GF-D8 (cell line): ENCODE measurements at regions not wholly inside any gene's neighbourhood (a gene's known extent, or its start where the extent isn't known, plus 50 kb on each side); places are given as distances from the start of the nearest gene placed in this dataset.
"Not testable (repeated sequence)": the region's sequence is repeated elsewhere in the genome, so short reads cannot be mapped to it uniquely, and the experiment has no call there.

Source experiments
- DNase-seq: peaks from one replicate; lab custom pipeline; 2025; lab: John Stamatoyannopoulos, UW

- no peak for DNase-seq
Measured at GRCh38 chr5:99315413-99316183, 386.8 kb upstream of the CHD1 start.

- DNase-seq, result no peak
Measured at GRCh38 chr5:99314721-99315120, 385.9 kb upstream of the CHD1 start.

- DNase-seq, result no peak
Measured at GRCh38 chr5:99308131-99308530, 379.3 kb upstream of the CHD1 start.

DNA sequence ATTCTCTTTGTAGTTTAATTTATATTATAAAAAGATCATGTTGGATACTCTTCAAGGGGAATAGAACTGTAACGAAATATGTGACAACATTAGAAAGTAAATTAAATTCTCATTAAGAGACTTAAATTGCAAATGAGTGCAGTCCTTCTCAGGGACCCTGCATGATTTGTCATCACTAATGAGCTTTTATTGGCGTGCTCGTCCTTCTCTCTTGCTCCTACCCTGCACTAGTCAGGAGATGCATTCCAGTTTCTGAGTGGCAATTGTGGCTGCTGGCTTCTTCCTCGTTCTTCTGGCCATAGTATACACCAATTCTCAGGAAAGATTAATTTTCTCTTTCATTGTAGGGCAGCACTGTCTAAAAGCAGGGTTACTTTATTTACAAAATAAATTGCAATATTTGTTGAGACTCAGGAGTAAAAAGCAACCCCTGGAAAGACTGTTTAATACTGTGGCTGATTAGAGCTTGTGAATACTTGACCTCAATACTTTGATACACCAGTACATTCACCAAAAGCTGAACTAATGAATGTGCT lies 376.3 kb upstream of the CHD1 start:
- DNase-seq, result no peak

DNA sequence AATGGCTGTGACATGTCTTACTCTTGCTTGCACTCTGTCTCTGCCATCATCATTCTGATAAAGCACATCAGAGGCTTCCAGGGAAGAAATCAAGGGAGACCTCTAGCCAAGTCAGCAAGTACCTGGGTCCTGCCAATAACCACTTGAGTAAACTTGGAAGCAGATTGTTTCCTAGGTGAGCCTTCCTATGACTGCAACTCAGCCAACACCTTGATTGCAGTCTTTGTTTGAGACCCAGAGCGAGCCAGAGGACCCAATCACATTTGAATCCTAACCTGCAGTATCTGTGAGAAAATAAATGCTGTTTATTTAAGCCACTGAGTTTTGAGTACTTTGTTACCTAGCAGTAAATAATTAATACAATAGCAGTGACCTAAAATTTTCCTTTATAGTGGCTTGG lies 356.8 kb upstream of the CHD1 start:
- DNase-seq, result no peak

DNA sequence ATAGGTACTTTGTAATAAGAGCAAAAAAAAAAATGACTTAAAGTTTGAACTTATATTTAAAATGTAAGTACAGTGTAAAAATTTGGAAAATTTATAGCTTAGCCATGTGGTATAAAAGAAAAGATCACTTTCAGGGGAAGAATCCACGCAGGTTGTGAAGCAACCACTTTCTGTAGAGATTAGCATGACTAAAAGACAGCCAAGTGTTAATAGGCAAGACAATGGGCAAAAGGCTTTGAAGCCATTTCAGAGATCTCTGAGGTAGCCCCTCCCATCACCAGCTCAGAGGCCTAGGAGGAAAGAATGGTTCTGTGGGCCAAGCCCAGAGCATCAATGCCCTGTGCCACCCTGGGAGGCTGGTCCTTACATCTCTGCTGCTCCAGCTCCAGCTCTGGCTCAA lies 346.3 kb upstream of the CHD1 start:
- no peak for DNase-seq

DNA sequence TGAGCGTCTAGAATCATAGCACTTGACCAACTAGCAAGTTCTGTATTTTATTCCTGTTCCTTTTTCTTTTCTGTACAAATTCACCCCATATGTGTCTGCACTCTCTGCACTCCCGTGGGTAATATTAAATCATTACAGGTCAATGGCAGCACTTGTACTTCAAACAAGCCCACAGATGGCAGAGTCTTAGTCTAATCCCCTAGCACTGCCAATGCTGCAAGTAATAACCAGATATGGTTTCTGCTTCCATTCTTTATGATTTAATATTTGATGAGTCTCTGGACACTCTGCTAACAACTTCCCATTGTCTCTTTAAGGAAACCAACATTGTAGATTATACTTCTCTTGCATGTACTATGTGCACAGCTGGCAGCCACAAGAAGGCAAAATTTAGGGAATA lies 343.8 kb upstream of the CHD1 start:
- no peak for DNase-seq

GRCh38 chr5:99258819-99259218 lies 330.0 kb upstream of the CHD1 start:
- no peak for DNase-seq

GRCh38 chr5:99248066-99248465 lies 319.3 kb upstream of the CHD1 start:
- DNase-seq, result no peak

DNA sequence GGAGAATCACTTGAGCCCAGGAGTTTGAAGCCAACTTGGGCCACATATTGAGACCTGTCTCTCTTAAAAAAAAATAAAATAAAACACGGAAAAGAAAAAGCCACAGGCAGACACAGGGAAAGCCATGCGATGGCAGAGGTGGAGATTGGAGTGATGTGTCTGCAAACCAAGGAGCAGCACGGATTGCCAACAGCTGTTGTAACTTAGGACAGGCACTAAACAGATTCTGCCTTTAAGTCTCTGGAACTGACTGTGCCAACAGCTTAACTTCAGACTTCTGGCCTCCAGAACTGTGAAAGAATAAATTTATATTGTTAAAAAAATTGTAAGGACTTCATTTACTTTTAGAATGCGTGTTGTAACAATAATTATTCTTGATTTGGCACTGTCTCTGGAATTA lies 318.5 kb upstream of the CHD1 start:
- no peak for DNase-seq

DNA sequence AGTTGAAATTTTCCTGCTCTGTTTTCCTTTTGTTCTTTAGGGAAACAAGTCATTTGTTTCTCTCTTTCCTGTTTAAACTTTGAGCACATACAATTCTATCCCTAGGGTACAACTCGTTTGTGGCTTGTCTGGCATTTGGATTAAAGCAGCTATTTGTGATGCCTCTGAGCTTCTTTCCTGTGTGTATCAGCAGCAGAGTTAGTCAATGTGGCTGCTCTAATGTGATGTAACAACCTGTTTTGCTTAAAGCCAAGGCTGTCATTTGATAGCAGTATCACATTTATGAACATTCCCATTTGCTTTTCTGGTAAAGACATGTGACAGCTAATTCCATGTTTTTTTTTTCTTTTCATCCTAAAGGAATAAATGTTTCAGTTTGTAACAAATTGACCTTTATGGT lies 314.3 kb upstream of the CHD1 start:
- no peak for DNase-seq

- no peak for DNase-seq
Measured at GRCh38 chr5:99239826-99240360, 311.1 kb upstream of the CHD1 start.

DNA sequence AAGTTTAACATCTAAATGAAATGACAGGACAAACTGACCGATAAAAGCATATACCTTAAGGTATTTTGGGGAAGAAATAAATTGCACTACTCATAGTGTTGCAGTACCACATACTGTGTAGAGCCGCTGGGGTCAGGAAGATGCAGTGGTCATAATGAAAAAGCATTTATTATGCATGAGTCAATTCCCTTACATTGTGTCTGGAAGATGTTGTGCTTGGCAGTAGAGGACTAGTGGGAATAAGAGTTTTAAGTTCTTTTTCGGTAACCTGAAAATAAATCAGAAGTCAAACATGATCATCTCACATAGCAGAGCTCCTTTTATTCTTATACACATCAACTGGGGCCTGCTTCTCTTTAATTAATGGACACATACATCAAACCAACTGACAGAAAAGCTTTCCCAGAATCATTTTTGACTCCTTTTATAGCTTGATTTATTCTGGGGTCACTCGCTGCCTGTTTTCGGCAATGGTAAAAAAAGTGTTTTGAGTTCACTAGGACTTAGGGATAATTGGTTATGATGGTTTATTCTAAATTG lies 262.5 kb upstream of the CHD1 start:
- DNase-seq, result no peak

DNA sequence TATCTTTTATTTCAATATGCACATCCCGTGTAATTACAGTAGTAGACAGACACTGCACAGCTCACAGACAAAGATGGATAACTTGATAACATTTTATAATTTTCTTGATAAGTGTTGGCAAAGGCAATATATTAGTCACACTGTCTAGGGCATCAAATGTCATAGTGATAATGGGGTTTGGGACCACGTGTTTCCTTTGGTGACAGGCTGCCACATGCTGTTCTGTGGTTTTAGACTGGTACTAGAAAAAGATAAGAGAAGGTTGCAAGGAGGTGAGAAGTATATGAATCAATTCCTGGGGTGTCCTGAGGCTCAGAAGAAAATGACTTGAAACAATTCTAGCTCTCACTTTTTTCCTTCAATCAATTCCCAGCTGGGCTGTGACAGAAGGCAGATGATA lies 258.8 kb upstream of the CHD1 start:
- DNase-seq, result no peak

DNA sequence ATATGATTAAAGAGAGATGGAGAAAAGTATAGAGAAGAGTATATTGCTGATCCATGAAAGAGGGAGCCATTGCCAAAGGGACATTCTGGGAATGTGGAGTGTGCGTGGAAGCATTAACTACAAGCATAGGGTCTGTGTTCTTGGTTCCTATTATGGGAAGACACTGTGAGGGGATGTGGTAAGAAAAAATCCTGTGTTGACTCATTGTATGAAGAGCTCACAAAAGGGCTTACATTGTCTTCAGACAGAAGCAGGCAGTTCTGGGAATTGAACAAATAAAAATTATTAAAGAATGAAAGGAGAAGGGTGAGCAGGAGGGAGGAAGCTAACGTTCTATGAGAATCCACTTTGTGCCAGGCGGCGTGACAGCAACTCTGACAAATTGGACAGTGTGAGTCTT lies 250.4 kb upstream of the CHD1 start:
- DNase-seq, result no peak

- no peak for DNase-seq
Measured at GRCh38 chr5:99177796-99178195, 249.0 kb upstream of the CHD1 start.

DNA sequence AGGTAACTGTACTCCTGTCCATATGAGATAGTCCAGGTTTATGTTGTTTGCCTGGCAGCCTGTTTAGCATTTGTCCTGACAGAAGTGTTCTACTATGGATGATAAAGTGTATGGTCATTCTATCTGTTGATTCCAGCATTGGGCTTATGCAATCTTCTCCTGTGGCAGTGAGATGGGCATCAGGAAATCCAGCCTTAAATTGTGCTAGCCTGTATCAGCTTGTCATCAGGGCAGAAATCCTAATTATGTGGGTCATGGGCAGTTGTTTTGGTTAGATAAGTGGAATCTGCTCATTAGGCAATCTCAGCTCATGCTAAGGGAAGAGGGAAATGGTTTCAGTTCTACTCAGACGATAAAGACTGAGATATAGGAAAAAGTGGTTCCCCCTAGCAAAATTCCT lies 247.4 kb upstream of the CHD1 start:
- DNase-seq, result no peak

- DNase-seq, result no peak
Measured at GRCh38 chr5:99169309-99169708, 240.5 kb upstream of the CHD1 start.

GRCh38 chr5:99161538-99161937 lies 232.7 kb upstream of the CHD1 start:
- DNase-seq, result not testable (repeated sequence)

DNA sequence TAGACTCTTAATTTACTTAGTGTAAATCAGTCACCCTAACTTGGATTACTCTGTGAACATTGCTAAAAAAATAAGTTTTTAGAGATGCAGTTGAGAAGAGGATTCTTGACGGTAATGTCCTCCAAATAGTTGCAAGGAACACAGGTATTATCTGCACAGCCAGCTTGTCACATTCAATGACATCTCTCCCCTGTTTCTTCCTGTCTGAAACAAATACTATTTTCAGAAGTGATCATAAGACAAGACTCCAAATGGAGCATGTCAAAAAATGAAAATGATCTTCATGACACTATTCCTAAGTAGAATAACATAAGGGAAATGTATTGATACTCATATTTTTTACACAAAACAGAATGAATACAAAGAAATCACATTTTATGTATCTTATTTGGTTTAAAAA lies 227.9 kb upstream of the CHD1 start:
- DNase-seq, result no peak

GRCh38 chr5:99143283-99143795 lies 214.5 kb upstream of the CHD1 start:
- DNase-seq, result not testable (repeated sequence)

DNA sequence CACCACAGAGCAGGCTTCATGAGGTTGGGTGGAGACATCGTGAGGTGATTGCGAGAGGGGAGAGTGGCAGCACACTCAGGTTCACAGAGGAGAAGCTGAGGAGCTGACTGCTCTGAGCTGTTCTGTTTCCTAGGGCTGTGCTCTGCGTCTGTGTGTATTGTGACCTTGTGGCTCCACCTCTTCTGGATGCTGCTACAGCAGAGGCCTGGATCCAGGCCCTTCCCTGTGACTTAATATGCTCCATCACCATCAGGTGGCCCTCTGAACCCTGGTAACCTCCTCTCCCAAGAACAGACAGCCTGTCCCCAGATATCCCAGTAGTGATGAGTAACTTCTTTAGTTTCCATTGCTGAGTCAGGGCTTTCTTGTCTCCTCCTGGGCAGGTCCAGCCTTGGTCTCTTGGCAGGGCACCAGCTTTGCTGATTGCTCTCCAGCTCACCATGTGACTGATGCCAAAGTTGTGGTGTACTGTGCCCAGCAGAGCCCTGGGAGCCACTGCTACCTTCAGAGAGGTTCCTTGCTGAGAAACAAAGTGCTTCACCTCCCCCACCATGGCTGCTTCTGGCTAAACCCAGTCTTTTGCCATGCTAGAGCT lies 212.8 kb upstream of the CHD1 start:
- no peak for DNase-seq

DNA sequence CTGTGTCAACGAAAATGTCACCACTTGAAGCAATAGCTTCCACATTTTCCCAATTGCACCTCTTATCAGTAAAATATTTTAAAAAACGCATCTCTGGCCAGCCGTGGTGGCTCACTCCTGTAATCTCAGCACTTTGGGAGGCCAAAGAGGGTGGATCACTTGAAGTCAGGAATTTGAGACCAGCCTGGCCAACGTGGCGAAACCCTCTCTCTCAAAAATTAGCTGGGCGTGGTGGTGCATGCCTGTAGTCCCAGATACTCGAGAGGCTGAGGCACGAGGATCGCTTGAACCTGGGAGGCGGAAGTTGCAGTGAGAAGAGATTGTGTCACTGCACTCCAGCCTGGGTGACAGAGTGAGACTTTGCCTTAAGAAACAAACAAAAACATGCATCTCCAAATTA lies 210.1 kb upstream of the CHD1 start:
- no peak for DNase-seq
